HG03575 (cell line): ENCODE measurements at regions not wholly inside any gene's neighbourhood (a gene's known extent, or its start where the extent isn't known, plus 50 kb on each side); places are given as distances from the start of the nearest gene placed in this dataset.

ENCODE experiments used
- ATAC-seq: cut with Tn5 transposase; IDR thresholded peaks from one replicate; pipeline ENCODE4 v1.9.1; 2021; ENCODE audit not compliant: unreplicated experiment, insufficient number of reproducible peaks, low FRiP score; ENCODE audit errors: extremely low read depth

DNA sequence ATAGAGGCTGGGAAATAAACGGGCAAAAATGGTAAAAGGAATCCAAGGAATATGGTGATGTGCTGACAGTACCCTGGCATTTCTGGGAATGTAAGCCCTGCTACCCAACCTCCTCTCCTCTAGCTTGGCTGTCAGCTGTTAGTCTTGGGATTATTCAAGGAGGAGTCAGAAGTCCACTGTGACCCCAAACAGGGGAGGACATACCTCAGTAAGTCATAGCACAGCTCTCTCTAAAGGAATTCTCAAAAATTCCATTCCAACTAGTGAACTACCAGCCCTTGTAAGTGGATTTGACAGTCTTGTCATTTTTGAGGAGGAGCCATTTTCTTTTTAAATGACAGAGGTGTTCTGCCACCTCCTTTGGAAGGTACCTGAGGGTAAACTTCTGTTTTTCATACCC is 207.5 kb downstream of the PDCD6IP start:
- ATAC-seq, result no peak

DNA sequence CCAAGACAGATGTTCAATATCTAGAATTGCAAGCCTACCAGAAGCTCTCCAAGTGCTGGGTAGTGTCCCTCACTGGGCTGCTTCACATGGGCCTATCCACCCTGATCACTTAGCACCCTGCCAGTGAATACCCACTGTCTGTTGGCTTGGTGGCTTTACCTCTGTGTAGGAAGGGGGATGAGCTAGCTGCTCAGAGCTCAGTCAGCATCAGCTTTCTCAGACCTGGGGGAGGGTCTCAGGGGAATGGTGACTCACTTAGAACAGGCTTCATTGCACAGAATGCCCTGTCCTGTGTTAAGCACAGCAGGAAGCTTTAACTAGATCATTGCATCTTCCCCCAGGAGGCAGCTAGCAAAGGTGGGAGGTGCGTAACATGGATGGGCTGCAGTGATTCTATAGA is 209.8 kb downstream of the PDCD6IP start:
- ATAC-seq, result no peak

DNA sequence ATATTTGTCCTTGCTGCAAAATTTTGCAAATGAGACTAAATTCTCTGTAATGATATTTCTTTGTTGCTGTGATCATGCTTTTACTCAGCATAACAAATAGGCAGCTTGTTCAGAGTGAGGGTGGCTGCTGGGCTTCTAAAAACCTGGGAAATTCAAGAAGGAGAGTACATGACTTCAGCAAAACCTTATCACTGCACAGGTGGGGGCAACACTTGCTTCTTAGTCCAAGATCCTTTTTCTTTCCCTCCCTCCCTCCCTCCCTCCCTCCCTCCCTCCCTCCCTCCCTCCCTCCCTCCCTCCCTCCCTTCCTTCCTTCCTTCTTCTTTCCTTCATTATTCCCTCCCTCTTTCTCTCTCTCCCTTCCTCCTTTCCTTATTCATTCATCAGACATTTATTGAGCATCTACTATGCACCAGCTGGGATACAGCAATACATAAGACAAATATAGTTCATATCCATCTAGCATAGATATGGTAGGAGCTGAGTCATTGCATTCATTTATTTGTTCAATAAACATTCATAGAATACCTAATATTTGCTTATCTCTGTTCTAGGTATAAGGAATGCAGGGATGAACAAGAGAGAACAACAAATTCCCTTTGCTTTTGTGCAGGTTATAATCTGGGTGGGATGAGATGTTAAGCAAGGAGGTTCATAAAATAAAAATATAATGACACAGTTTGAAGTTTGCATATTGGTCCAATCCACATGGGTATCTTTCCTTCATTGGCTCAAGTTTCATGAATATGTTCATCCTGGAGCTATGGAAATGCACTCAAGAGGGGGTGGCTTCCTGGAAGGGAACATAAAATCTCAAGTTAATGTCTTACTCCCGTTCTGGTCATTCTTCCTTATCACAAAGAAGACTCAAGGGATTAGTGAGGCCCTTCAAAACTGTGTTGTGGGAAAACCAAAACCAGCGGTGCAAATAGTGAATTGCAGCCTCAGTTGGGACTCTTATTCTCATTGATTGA is 210.7 kb downstream of the PDCD6IP start:
- no peak for ATAC-seq

DNA sequence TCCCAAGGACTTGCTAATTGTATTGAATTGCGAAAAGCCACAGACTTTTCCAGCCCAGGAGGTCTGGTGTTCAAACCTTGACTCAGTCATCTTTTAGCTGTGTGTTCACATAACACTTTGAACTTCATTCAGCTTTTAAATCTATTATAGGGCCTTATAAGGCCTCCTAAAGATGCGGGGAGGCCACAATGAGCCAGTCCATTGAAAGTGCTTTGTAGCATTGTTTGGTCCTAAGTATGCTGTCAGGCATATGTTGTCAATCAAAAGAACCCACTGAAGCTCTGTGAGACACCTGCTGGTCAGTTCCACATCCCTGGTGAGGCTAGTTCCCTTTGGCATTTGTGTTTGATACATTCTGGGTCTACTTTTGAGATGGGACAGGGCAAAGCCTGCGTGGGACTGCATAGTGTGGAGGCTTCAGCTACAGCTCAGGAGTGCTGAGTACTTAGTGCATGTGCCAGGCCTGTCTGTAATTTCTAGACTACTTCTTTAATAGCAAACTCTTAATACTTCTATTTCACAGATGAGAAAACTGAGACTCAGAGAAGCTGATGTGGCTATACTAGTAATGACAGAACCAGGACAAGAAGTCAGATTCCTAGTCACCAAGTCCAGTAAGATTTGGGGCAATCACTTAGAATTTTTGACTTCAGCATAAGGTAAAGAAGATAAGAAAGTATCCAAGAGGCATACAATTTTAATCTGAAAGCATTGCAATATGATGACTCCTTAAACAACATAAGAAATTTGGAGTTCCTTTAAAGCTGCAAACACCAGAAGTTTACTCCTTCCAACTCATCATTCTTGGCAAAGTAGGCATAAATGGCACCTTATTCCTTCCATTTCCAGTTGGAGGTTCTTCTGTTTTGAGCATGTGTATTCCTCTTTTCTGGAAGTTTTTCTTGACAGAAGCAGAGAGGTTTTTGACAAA is 213.0 kb downstream of the PDCD6IP start:
- no peak for ATAC-seq

DNA sequence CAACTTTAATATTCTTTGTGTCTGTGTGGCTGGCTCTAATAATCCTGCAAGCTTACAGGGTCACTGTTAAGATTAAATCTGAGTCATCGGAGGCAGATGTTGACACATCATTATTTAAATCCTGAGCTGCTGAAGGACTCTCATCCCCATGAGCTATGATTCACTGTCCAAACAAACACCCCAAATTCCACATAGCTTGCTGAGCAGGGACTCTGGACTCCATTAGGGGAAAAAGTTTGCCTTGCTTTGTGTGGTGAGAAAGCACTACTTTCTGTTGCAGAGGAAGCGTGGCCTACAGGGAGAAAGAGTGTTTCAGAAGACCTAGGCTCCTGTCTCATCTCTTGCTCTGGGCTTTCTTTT is 213.7 kb downstream of the PDCD6IP start:
- ATAC-seq, result no peak

DNA sequence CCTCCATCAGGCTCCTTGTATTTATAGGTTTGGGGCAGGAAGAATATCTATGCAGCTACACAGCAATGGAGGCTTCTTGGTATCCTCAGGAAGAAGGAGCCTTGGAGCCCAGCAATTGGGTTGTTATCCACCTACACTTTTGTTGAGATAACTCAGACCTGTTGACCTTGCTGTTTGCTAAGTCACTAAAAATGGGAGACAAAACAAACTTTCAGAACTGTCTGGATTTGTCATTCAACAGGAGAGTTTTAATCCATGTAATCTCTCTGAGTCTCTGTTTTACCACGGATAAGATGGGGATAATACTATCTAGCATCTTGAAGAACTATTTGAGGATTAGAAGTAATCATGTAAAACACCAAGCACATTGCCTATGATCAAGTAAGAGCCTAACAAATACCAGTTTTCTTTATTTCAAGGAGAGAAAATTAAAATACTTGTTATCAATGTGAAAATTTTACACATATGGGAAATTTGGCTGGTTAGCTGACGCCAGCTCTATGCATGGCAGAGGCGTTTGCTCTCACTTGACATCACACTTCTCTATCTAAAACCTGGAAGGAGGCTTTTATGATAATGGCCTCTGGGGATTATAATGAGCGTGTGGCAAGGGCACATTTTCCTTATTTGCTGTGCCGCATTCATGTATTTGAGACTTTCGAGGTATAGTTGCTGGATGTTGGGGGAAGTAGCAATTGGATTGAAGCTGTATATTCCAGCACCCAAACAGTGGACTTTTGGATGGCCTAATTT is 215.6 kb downstream of the PDCD6IP start:
- ATAC-seq, result no peak

DNA sequence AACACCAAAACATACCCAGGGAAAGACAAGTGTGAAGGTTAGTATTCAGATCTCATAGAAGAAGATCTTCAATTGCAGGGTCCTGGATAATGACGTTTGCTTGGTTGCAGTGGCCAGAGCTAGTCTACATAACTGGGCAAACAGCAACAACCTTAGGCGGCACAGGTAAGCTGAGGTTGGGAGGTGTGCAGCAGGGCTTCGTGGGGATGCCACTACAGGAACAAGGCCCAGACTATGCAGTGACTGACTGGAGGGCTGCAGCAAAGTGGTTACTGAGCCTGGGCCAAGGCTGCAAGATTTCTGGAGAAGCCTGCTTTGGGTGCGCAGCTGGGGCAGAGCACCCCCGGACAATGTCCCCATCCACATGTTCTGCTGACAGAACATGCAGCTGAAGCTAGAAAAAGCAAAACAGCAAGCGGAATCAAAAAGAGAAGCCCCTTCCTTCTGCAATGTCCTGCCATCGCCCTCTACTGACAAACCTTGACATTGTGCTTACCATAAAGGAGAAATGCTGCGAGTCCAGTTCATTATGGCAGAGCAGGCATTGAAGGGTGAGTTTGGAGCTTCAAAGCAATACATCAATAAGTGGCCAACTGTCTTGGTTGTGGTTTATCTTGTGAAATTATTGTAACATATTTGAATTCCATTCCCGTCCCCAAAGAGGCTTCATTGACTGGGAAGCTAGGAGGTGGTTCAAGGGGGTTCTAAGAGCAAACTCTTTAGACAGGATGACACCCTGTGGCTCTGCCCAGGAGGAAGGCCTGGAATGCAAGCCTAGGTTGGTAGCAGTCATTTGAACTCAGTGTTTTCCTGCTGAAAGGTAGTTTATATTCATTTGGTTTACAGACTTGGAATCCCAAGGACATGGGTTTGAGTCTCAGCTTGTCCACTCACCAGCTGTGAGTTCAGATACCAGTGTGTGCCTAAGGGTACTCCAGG is 217.0 kb downstream of the PDCD6IP start:
- no peak for ATAC-seq

DNA sequence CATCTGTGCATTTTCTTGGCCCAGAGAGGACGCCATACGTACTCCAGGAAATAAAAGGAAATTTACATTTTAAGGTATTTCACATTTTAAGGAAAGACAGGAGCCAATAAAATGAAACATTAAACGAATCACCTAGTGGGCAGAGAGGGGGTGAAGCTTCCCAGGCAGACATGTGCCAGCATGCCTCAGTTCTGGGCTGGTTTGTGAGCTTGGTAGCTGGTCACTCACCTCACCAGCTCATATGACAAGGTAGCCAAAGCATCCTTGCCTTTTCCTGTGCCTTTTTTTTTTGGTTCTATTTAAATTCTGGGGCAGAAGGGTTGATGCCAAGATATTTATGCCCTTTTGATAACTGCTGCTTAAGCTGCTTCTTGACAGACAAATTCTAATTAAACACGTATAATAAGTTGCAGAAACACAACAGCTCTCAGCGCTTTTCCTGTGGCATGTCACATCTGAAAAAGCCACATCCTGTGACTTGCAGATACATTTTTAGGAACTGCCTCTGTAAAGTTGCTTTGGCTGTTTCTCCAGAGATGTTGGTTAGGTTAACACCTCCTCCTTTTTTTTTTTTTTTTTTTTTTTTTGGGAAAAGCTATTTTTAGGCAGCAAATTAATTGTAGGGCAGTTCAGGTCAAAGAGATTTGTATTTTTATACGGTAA is 218.6 kb downstream of the PDCD6IP start:
- peak; percentile 33 for ATAC-seq

DNA sequence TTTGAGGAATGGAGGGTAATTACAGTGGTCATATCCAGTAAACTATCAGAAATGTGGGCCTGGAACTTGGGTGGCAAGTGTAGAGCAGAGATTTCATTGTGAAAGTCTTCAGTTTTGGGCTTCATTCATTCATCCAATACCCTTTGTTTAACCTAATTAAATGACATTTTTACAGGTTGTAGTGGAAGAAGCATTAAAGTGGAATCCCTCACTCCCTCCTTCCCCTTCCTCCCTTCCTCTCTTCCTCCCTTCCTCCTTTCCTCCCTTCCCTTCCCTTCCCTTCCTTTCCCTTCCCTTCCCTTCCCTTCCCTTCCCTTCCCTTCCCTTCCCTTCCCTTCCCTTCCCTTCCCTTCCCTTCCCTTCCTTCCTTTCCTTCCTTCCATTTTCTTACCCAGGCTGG is 219.3 kb downstream of the PDCD6IP start:
- no peak for ATAC-seq

DNA sequence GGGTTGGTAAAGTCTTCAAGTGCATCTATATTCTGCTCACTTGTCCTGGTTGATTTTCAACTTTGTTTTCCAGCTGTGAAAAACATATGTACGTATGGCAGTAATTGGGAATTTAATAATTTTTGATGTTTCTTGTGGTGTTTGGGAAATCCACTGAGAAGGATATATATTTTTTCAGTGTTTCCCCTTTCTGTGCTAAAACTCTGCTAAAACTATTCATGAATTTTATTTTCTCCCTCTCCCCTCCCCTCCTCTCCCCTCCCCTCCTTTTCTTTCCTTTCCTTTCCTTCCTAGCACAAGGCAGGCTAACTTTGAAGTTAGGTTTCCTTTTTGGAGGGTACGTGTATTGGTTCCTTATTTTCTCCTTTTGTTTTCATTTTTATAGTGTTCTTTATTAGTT is 220.7 kb downstream of the PDCD6IP start:
- ATAC-seq, result no peak

DNA sequence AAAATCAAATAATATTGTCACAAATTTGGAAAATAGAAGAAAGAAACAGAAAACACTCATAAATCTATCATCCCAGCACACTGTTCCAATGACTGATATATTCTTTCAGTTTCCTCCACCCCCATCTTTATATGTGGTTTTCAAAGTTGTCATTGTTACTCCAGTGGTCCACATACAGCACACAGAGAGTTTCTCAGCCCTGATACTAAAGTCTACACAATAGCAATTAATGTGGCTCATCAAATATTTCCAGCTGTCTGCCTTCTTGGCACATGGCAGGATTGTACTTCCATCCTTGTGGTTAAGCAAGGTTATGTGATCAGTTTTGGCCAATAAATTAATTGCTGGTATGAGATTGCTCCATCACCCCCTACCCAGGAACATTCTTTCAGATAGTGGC is 221.7 kb downstream of the PDCD6IP start:
- no peak for ATAC-seq

DNA sequence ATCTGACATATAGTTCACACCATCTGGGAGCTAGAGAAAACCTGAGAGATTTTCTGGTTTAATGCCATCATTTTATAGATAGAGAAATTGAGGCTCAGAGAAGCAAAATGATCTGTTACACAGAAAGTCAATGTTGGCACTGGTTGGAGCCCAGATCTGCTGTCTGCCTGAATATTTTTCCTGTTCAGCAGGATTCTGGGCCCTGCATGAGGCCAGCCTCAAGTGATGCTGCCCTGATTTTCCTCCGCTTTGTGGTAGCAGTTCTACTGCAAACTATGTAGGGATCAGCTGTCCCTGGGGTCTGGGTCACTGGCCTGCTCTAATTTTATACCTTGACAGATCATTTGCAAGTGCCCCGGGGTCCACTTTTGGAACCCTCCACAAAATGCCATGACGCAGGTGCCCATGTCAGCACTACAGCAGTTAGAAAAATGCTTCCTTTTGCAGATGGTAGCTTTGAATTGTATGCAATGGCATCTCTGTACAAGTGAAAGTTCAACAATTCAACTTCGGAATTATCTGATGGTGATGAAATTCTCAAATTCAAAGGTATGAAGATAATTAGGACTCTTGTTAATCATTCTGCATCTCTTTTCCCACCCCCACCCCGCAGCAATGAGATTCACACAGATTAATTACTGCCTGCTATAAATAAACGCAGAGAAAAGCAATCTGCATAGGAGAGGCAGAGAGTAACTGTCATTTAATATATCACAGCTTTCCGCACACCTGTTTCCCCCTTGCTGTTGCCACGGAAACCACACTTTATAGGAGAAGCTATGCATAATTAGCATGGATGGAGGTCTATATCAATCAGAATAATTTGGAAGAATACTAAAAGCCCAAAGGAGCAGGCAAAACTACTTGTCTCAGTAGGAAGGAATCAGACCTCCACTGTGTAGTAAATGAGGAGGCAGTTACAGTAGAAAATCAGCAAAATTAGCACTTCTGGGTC is 222.6 kb downstream of the PDCD6IP start:
- ATAC-seq, result no peak

DNA sequence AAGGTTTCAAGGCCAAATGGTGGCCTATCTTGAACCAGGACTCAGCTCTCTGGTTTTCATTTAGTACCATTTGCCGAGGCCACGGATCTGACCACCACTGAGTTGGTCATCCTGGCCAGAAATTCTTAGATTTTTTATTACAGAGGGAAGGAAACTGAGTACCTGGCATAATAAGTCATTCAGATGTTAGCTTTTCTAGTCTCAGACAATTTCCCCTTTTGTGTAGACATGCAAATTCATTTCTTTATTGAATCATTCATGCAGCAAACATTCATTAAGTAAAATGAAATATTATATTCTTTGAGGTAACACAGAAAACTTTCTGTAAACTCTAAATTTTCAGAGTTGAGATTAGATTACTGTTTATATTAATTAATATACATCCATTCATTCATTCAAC is 223.7 kb downstream of the PDCD6IP start:
- no peak for ATAC-seq

DNA sequence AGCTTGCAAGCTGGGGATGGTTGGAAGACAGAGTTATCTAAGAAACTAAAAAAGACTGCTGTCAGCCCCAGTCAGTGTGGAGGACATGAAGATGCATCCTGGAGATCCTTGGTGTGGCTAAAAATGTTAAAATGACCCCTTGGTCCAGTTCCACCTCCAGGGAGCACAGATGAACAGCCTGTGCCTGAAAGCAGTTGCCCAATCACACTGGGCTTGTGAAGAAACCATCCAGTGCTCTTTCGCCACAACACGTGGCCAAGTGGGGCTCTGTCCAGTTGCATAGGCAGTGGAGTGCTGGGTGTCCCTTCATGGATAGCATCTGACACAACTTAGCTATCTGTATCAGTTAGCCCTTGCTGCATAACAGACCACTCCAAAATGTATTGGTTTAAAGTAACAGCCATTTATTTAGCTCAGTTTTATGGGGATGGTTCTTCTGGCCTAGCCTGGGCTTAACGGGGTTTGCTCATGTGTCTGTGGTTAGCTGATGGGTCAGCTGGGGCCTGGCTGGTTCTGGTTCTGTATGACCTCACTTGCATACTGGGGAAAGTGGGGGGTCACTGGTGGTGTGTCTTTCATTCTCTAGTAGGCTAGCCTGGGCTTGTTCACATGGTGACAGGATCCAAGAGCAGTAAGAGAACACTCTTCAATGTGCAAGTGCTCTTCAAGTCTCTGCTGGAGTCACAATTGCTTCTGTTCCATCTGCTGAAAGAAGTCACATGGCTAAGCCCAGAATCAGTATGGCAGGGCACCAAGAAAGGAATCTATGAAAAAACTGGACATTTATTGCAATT is 226.2 kb downstream of the PDCD6IP start:
- no peak for ATAC-seq

DNA sequence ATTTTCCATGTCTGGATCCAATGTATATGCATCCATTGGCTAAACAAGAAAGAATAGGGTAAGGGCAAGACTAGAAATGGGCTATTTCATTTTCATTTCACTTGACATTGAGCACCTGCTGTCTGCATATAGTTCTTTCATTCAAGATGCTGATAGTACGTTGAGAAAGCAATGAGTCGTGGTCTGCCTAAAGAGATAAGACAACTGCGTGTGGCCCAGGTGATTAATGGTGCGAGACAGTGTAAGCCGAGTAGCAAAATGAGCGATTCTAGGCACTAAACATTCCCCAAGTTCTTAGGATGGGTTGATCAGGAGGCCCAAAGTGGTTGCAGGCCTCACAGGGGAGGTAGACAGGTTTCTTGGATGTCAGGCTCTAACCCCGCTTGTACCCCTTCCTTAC is 235.4 kb downstream of the PDCD6IP start:
- ATAC-seq, result no peak

DNA sequence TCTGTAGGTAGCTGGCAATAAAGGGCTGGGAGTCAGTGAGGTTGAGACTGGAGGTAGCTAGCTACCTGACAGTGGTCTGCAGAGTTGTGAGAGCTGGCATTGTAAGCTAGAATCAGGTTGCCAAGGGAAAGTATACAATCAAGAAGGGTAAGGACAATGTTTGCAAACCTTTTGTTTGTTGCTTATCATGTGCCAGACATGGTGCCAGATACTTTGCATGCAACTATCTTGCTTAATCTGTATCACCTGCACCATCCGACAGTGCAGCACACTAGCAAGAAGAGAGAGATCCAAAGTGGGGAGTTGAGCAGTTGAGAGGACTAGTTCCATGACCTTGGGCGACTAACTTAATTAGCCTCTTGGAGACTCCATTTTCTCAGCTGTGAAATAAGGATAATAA is 236.4 kb downstream of the PDCD6IP start:
- no peak for ATAC-seq
